OCI-LY1 (cell line): ENCODE measurements at regions not wholly inside any gene's neighbourhood (a gene's known extent, or its start where the extent isn't known, plus 50 kb on each side); places are given as distances from the start of the nearest gene placed in this dataset.

Experiments used
- CTCF ChIP-seq: fragments of 200-600 bp; sonication (generic), shearing (Covaris generic); IDR thresholded peaks from 2 replicates; pipeline ENCODE4 v1.5.1; 2017; ENCODE audit warnings: mild to moderate bottlenecking, antibody characterized with exemption, low read length, moderate library complexity, mixed read lengths
- EZH2 ChIP-seq: fragments of 200-600 bp; sonication (generic), shearing (Covaris generic); IDR thresholded peaks from 2 replicates; pipeline ENCODE4 v1.8.0; 2017; ENCODE audit warnings: borderline replicate concordance, mixed run types, mild to moderate bottlenecking, antibody characterized with exemption, low read length, moderate library complexity, mixed read lengths

GRCh38 chr1:232376632-232377493, 253.1 kb downstream of the SIPA1L2 start:
- TF ChIP-seq CTCF (no peak), EZH2 (no peak)
